ENCODE measurements at regions not wholly inside any gene's neighbourhood (a gene's known extent, or its start where the extent isn't known, plus 50 kb on each side); places are given as distances from the start of the nearest gene placed in this dataset.

DNA sequence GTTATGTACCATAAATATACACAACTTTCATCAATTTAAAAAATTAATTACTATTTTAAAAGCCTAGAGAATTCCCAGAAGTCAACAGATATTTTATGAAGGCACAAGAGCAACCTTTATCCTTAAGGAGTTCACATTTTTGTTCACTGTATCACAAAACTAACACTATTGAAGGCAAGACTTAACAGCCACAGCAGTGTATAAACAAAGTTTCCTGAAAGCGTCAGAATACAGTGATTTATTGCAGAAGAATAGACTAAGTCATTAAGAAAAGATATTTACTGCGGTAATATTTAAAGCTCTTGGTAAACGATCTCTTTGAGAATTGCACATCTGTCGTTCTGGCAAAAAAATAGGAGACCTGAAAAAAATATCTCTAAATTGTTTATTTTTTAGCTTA is 419.3 kb upstream of the NBEA start:
- TF ChIP-seq, protein P1, sequence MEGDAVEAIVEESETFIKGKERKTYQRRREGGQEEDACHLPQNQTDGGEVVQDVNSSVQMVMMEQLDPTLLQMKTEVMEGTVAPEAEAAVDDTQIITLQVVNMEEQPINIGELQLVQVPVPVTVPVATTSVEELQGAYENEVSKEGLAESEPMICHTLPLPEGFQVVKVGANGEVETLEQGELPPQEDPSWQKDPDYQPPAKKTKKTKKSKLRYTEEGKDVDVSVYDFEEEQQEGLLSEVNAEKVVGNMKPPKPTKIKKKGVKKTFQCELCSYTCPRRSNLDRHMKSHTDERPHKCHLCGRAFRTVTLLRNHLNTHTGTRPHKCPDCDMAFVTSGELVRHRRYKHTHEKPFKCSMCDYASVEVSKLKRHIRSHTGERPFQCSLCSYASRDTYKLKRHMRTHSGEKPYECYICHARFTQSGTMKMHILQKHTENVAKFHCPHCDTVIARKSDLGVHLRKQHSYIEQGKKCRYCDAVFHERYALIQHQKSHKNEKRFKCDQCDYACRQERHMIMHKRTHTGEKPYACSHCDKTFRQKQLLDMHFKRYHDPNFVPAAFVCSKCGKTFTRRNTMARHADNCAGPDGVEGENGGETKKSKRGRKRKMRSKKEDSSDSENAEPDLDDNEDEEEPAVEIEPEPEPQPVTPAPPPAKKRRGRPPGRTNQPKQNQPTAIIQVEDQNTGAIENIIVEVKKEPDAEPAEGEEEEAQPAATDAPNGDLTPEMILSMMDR (IDR thresholded peaks at IDR 0.05) = no peak
- TF ChIP-seq POLR2A (IDR thresholded peaks at IDR 0.05) = no peak
